Right kidney (tissue), 1 donor: ENCODE measurements at regions not wholly inside any gene's neighbourhood (a gene's known extent, or its start where the extent isn't known, plus 50 kb on each side); places are given as distances from the start of the nearest gene placed in this dataset.
A peak's percentile ranks its signal among the peaks of the same experiment; 100 is the strongest.

Experiments used
- DNase-seq: peaks from one replicate; pipeline ENCODE4 v3.0.0-alpha.2; 2016

DNA sequence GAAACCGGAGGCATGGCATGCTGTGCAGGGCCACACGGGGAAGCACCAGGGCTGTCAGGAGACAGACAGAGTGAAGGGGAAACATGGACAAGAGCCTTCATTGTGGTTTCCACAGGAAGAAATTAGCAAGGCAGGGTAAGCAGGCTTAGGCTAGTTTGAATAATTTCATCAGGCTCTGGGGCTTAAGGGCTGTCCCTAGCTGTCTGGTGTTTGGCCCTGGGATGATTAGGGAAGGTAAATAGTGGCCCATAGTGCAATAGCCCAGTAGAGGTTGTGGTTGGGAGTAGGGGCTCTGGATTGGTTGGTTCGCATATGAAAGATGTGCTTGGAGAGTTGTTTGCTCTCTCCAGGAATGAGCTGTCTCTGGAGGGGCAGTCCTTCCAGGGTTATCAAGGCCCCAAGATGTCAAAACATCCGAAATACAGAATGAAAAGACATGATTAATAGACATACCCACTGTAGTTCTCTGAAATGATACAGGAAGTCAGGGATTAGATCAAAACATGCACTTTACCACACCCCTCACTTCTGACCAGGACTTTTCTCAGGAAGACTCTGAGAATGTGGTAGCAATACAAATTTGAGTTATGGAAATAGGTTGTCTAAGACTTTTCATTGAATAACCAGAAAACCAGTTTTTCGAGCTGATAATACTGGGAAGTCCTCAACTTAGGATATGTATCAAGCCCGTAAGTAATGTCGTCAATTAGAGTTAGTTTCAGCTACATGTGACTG is 224.9 kb upstream of the NFE2L3 start:
- no peak for DNase-seq

DNA sequence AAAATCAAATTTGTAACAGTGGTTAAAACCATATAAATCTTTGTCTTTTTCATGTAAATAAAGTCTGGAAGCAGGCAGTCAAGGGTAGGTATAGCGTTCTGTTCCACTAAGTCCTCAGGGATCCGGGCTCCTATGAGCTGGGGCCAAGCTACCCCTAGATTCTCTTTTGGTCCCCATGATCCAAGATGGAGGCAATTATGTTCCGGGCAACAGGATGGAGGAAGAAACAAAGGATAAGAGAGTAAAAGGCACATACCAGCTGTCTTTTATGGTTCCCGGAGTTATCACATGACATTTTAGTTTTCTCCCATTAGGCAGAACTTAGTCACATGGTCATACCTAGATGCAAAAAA is 224.4 kb upstream of the NFE2L3 start:
- DNase-seq: no peak

DNA sequence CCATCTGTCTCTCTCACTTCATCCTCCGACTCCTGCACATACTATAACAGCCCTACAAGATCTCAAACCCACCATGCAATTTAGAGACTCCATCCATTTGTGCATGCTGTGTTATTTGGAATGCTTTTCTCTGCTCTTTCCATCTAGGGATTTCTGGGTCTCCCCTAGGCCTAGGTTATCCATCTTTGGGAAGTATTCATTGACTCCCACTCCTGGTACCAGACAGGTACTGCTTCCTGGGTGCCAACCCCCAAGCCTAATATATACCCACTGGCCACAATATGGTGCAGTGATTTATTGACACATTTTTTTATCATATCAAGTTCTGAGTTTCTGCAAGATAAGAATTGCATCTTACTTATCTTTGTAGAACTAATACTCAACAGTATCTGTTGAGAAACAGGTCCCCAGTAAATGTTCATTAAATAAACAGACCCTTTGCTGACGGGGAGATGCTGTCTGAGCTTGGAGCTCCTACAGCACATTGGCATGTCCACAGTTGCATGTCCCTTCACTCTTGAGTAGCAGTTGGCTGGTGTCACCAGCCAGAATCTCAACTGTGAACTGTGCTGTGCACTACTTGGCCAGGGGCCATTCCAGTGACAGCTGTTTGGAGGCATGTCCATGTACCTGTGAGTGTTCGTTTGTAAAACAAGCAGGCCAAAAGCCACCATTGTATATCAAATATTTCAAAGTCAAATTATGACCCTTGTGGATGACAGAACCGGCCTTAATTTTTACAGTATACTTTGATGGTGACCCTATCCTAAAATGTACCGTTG is 223.3 kb upstream of the NFE2L3 start:
- DNase-seq: no peak

DNA sequence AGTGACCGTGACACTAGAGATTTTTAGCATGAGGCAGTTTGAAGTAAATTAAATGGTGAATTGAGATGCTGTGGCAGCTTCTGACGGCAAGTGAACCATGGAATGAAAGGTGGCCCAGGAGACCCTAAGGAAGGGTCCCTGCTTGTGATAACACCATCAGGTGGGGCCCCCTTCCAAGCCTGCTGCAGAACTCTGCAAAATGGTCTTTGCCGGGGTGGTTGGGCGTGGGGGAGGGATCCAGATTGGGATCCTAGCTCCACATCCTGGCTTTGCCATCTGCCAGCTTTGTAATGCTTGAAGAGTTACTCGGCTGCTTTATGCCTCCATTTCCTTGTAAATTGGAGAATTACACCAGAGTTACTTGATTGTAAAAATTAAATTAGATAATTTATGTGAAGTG is 222.6 kb upstream of the NFE2L3 start:
- DNase-seq: no peak

DNA sequence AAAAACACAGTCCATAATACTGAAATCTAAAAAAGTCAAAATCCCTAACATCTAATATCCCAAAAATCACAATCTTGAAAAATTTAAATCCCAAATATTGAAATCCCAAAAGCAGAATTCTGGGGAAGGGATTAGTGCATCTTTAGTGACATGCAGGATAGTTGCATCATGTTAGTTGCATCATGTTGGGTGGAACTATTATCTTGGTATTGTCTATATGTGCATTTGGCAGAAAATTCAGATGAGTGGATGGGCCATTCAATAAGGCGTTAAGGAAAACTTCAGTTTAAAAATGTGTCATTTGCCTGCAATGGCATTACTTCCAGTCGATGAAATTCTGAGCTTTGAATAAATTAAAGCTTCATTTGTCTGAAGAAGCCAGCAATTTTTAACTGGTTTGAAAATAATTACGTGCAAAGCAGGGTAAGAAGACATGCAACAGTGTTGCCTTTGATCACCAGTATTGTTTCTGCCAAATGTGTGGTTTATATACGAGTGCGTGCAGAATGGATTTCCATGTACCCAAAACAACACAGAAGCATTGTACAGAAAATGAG is 221.4 kb upstream of the NFE2L3 start:
- DNase-seq: no peak

DNA sequence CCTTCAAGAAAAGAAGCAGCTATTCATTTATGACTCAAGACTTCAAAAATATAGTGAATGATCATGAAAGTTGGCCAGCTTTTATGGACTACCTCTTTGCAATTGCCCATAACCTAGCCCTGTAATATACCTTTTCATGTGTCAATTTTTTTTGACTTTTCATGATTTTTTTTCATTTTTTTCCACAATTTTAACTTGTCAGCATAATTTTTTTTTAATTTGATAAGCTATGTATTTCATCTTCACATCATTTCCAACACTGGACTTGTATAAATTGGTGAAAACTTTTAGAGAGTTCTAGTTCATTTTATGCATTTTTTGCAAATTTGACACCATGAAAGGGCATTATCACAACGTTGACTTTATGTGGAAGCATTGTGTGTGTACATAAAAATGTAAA is 220.8 kb upstream of the NFE2L3 start:
- DNase-seq: no peak

DNA sequence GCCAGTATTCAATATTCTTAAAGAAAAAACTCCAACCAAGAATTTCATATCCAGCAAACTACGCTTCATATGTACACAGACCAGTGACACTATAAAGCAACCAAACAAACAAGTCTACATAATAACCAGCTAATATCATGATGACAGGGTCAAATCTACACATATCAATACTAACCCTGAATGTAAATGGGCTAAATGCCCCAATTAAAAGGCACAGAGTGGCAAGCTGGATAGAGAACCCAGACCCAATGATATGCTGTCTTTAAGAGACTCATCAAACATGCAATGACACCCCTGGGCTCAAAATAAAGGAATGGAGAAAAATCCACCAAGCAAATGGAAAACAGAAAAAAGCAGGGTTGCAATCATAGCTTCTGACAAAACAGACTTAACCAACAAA is 218.1 kb upstream of the NFE2L3 start:
- no peak for DNase-seq

DNA sequence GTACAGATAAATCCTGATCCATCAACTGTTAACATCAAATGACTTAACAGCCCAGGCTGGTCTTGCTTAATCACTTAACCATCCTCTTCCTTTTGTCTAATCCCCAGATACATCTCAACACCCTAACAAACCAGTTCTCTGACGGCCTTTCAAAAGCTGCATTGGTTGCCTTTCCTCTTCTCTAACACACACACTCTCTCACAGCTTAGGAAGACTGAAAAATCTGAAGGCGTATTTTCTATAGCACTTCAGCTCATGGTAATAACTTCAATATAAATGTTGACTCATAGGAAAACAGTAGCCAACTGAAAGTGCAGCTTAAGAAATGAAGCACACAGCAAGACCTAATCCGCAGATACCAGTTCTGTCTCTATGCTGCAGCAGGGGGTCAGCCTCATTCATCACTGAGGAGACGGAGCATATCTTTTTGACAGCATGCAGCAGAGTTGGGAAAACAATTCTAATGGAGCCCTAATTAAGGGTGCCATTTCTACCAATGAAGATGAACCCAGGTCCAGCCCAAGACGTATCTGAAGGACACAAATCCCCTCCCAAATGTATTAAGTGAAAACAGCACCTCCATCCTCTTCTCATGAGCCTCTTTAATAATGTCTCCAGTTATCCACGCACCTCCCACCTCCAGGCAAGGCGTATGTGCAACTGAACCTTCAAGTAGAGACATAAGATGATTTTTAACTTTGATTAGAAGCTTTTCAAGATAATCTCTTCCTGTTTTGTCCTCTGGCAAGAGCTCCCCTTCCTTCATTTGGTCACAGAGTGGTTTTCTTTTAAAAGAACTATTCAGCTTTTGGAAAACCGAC is 211.7 kb upstream of the NFE2L3 start:
- no peak for DNase-seq

DNA sequence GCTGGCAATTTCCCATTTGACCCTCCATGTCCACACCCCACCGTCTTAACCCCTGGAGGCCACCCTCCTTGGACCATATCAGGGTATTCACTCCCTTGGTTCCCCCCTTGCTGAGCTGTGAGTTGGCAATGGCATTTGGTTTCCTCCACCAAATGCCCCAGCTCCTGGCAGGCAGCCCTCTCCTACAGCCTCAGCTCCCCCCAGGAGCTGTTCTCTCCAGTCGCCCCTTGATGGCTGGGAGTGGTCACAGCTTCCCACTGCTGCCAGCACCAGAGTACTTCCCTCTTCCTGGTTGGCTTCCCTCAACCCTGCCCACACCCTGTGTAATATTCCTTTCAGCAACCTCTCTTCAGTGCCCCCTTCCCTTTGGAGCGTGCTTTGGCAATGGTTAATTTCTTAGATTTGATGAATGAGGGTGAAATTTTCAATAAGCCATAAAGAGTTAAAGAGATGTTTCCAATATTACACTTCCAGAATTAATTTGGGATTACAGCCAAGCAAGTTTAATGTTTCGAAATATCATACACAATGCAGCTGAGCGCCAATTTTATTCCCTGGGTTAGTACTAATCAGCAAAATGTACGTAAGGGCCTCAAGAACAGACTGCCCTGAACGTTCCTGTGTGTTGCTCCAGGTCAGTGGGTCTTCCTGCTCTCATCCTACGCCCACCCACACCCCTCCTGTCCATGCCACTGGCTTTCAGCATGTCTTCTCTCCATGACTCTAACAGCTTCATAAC is 207.1 kb upstream of the NFE2L3 start:
- DNase-seq: no peak

DNA sequence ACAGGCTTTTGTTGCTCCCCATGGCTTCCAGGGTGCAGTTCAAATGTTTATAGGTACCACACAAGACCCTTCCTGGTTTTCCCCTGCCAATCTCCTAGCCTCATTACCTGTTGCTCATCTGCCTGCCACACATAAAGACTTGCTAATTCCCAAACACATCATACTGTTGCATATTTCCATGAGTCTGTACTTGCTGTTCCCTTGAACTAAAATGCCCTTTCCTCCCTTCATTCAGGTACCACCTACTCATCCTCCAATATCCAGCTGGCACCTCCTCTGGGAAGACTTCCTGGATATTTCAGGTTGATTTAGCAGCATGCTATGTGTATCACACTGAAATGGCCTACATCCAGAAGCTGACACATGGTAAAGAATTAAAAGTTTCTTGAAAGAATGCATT is 206.4 kb upstream of the NFE2L3 start:
- DNase-seq: no peak

DNA sequence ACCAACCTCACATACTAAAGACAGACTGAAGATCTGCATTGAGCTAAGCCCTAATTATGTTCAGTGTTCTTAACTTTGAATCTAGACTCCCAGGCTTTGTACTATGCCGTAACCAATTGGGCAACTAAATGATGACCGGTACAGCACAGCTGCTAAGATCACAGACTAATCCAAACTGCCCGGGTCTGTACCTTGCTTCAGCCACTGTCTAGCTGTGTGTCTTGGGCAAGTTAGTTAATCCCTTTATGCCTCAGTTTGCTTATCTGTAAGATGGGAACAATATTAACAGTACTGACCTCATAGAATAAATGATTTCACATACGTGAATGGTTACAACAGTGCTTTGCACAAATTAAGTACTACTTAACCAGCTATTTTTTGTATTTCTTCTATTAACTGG is 205.8 kb upstream of the NFE2L3 start:
- DNase-seq: no peak

DNA sequence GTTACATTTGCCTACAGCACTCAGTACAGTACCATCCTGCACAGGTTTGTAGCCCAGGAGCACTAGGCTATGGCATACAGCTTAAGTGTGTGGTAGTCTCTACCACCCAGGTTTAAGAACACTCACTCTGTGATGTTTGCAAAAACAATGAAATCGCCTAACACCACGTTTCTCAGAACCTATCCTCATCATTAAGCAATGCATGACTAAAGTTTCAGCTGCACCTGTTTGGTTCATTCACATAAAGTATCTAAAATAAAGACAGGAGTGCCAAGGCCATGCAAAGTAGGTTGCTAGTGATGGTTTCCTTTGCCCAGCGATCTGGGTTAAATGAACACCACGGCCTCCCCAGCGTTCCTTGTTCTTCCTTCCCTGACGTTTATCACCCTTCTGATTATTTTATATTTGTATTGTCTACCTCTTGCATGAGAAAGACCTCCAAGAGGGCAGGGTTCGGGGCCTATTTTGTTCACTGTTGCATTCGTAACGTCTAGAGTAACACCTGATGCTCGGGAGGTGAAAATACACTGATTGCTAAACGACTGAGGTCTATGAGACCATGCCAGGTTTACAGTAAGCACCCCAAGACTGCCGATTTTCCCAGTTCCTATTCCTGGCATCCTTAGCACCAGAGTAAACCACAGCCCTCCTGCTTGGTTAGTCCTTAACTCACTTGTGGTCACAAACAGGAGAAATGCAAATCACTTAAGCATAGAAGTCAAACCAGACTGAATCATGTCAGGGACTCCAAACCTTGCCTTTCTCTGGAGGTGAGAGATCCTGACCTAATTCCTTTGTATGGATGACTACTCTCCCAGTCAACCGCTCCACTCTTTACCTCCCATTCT is 204.1 kb upstream of the NFE2L3 start:
- no peak for DNase-seq

DNA sequence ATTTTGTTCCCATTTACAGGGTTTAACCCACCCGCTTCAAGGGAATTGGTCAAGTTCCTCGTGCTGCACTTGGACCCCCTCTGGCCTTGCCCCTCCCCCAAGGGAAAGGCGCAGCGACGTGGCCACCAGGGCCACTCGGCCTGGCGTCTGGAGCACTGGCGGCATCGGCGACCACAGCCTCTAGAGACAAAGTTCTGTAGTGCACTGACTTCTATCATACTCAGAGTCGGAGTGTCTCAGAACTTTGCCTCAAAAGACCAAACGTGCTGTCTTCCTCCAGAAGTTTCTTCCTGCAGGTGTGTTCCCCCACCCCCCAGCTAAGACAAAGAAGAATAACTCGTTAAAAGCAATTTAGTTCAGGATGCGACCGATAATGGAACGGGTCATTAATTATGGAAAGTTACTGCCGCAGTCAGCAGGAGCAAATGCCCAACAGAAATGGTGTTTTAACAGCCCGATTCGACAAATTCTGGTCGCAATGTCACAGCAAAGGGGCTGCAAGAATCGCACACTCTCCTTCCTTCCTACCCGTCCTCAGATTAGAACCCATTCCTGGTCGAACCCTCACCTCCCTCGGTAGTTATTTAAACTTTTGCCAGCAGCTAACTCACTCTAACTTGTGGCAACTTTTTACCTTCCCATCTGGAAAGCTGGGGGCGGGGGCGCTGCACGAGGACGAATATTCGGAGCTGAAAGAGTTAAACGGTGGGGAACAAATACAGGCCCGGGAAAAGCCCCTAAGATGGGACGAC is 202.1 kb upstream of the NFE2L3 start:
- DNase-seq: peak; percentile 67

DNA sequence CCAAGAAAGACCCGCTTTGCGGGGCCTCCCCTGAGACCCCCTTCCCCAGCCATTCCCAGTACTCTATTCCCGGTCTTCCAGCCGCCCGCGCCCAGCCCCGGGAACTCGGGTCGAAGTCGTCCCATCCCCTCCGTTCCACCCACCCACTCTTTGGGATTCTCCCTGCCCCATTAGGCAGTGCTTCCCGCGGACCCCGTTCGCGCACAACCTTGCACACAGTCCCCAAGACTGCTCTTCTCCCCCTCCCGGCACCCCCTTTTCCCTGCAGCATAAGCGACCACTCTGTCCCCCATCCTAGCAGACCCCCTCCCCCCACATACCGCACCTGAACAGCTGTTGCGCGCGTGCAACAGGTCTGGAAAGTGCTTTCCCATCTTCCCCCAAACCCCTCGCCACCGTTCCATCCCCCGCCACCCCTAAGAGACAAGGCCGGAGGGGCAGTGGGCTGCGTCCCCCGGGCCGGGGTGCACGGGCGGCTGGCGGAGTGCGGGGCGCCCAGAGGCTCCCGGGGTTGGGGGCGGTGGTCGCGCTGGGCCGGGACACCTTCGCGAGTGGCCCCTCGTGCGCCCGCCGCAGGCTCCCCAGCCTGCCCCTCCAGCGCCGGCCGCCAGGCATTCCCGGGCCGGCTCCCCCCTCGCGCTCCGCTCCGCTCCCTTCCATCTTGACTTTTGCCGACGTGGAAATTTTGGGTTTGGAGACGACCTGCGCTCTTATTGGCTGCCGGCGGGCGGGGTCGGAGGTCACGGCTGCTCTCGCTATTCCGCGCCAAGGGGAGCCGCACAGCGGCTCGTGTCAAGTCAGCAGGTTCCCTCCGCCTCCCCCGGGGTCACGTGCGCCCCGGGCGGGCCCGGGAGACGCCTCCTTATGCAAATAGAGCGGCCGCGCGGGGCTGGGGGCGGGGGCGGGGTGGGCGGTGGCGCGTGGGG is 201.2 kb upstream of the NFE2L3 start:
- DNase-seq: peak; percentile 79

DNA sequence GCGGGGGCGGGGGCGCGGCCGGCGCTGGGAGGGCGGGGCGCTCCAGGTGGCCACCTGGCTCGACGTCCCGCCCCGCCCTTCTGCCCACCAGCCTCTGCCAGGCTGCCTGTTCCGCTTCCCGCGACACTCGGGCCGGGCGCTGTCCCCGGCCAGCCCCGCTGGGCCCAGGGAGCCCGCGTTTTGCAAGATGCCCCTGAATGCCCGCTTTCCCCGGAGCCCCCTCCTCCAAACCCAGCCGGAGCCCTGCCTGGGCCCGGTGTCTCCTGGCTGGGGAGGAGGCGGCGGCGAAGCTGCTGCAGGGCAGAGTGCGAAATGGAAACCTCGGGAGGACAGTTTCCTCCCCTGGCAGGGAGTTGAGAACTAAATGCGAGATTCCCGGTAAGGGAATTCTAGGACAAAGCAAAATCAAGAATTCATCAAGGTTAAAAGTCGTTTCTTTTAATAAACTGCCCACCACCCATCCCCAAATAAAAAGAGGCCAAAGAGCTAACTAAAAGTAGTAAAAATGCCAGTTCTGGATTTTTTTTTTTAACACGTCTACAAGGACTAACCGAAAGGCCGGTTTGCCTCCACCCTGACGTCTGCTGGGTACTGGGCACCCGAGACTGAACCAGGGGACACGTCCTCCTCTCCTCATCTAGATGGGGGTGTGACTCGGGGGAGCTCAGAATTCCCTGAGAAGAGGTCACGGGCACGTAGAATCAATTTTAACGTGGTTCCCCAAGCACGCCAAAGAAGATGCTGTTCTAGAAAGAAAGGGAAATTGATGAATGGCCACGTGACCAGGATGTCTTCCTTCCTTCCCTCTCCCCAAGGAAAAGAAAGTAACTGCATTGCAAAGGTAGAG is 200.4 kb upstream of the NFE2L3 start:
- peak; percentile 86 for DNase-seq

DNA sequence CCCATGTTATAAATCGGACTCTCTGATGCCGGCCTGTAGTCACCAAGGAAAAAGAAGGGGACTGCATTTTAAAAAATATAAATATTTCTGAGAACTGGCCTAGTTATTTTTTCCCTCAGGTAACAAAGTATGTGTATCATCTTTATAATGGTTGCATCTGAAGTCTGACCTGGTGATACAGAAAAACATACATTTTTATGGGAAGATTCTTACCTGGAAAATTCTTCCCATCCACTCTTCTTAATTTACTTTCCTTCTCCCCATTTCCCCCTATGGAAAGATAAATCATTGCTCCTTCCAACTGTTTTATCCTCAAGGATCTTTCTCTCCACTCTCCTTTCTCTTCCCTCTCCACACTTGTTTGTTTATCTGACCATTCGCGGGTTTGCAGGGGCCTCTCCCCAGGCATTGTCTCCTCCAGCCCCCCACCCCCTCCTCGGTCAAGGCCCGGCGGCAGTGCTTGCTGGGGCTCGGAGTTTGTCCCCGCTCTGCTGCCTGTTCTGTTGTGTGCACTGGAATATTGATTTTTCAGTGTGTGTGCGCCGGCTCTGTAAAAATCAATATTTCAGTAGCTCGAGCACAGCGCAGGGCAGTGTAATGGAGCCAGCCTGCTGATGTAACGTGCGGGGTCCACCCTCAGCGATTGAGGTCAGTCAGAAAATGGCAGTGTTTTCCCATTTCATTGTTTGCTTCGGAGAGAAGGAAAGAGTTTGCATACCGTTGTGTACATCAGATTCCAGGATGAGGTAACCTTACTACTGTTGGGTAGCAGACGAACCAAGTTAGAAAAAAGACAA is 199.5 kb upstream of the NFE2L3 start:
- DNase-seq: peak; percentile 33

DNA sequence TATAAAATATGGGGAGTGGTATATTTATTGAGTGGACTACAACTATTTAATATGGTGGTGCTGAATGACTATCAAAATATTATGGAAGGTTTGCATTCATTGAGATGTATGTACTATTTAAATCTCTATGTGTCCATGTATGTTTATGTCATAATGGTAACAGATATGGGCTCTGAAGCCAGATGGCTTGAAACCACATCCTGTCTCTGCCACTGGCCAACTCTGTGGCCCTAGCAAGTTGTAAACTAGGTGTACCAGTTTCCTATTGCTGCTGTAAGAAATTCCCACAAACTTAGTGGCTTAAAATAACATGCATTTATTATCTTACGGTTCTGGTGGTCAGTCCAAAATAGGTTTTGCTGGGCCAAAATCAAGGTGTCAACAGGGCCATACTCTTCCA is 198.1 kb upstream of the NFE2L3 start:
- DNase-seq: no peak

DNA sequence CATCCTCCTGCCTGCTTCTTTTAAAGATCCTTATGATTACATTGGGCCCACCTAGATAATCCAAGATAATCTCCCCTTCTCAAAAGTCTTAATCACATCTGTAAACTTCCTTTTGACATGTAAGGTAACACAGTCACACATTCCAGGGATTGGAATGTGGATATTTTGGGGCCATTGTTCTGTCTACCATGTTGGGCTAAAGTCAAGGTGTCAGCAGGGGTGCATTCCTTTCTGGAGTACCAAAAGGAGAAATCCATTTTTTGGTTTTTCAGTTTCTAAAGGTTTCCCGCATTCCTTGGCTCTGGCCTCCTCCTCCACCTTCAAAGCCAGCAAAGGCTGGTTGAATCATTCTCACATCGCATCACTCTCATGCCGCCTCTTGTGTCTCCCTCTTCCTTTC is 197.6 kb upstream of the NFE2L3 start:
- no peak for DNase-seq
